Parathyroid adenoma (tissue), 2 donors: ENCODE measurements at regions not wholly inside any gene's neighbourhood (a gene's known extent, or its start where the extent isn't known, plus 50 kb on each side); places are given as distances from the start of the nearest gene placed in this dataset.

ENCODE experiments used
- H2AFZ ChIP-seq: fragments of 300-600 bp; sonication (generic); one replicate; pipeline ENCODE4 v1.7.0; 2017; ENCODE audit warnings: antibody characterized with exemption, mild to moderate bottlenecking
- H3K27ac ChIP-seq: fragments of 300-600 bp; sonication (generic); one replicate; pipeline ENCODE4 v1.7.0; 2017
- H3K27me3 ChIP-seq: fragments of 300-600 bp; sonication (generic); one replicate; pipeline ENCODE4 v1.7.0; 2017; ENCODE audit warnings: low read length; ENCODE audit not compliant: control insufficient read depth, insufficient read depth
- H3K36me3 ChIP-seq: fragments of 300-600 bp; sonication (generic); one replicate; pipeline ENCODE4 v1.7.0; 2017; ENCODE audit warnings: low read length; ENCODE audit not compliant: control insufficient read depth, insufficient read depth
- H3K4me1 ChIP-seq: fragments of 300-600 bp; sonication (generic); one replicate; pipeline ENCODE4 v1.7.0; 2017; ENCODE audit warnings: control low read depth
- H3K4me2 ChIP-seq: fragments of 300-600 bp; sonication (generic); one replicate; pipeline ENCODE4 v1.7.0; 2017; ENCODE audit warnings: low read length
- H3K4me3 ChIP-seq: fragments of 300-600 bp; sonication (generic); one replicate; pipeline ENCODE4 v1.7.0; 2017; ENCODE audit warnings: low read depth, low read length
- H3K79me2 ChIP-seq: fragments of 300-600 bp; sonication (generic); one replicate; pipeline ENCODE4 v1.7.0; 2017; ENCODE audit warnings: control low read depth
- H3K9ac ChIP-seq: fragments of 300-600 bp; sonication (generic); one replicate; pipeline ENCODE4 v1.7.0; 2017; ENCODE audit warnings: mild to moderate bottlenecking
- H3K9me3 ChIP-seq: fragments of 300-600 bp; sonication (generic); one replicate; pipeline ENCODE4 v1.7.0; 2017; ENCODE audit warnings: low read length; ENCODE audit not compliant: control insufficient read depth
- CTCF ChIP-seq: fragments of 300-600 bp; sonication (generic); IDR thresholded peaks from one replicate; pipeline ENCODE4 v1.7.0; 2017; ENCODE audit warnings: antibody characterized with exemption, mild to moderate bottlenecking
- donor health status: primary hyperparathyroidism.

GRCh38 chr11:70603114-70603755 is 204.9 kb downstream of the CTTN start:
- Histone ChIP-seq H3K9me3 (no peaks in the 10 kb centered on the region), H3K4me1 (no peaks in the 10 kb centered on the region), H2AFZ (no peak overlapping the region), H3K4me3 (no peak overlapping the region), H3K79me2 (no peaks in the 10 kb centered on the region), H3K9ac (no peak overlapping the region), H3K27me3 (no peaks in the 10 kb centered on the region), H3K36me3 (no peaks in the 10 kb centered on the region), H3K27ac (no peak overlapping the region), H3K4me2 (no peak overlapping the region)
- no peak for TF ChIP-seq CTCF

- no peak overlapping the region for H3K27ac ChIP-seq
- no peak overlapping the region for H3K4me3 ChIP-seq
- H2AFZ ChIP-seq: no peak overlapping the region
- H3K4me2 ChIP-seq: no peak overlapping the region
- H3K4me1 ChIP-seq: peaks cover 4% of the 10 kb centered on the region
- no peaks in the 10 kb centered on the region for H3K36me3 ChIP-seq
- no peaks in the 10 kb centered on the region for H3K79me2 ChIP-seq
- H3K9ac ChIP-seq: no peak overlapping the region
- H3K9me3 ChIP-seq: no peaks in the 10 kb centered on the region
- H3K27me3 ChIP-seq: no peaks in the 10 kb centered on the region
- TF ChIP-seq CTCF: no peak
These were observed 205.5 kb downstream of the CTTN start for GRCh38 chr11:70603756-70604211.

GRCh38 chr11:70604221-70604620 is 205.9 kb downstream of the CTTN start:
- no peak for TF ChIP-seq CTCF
- Histone ChIP-seq H3K9ac (no peak overlapping the region), H3K79me2 (no peaks in the 10 kb centered on the region), H2AFZ (no peak overlapping the region), H3K4me3 (no peak overlapping the region), H3K27ac (no peak overlapping the region), H3K9me3 (no peaks in the 10 kb centered on the region), H3K36me3 (no peaks in the 10 kb centered on the region), H3K4me2 (no peak overlapping the region), H3K4me1 (peaks cover 4% of the 10 kb centered on the region), H3K27me3 (no peaks in the 10 kb centered on the region)

GRCh38 chr11:70604630-70605467 is 206.5 kb downstream of the CTTN start:
- no peak overlapping the region for H3K4me2 ChIP-seq
- peaks cover 4% of the 10 kb centered on the region for H3K4me1 ChIP-seq
- H3K36me3 ChIP-seq: no peaks in the 10 kb centered on the region
- H2AFZ ChIP-seq: no peak overlapping the region
- H3K79me2 ChIP-seq: no peaks in the 10 kb centered on the region
- no peak for TF ChIP-seq CTCF
- H3K9ac ChIP-seq: no peak overlapping the region
- no peaks in the 10 kb centered on the region for H3K9me3 ChIP-seq
- H3K27ac ChIP-seq: no peak overlapping the region
- no peak overlapping the region for H3K4me3 ChIP-seq
- no peaks in the 10 kb centered on the region for H3K27me3 ChIP-seq
